Mesenchymal stem cell (in vitro differentiated cells and primary cell): ENCODE measurements at regions not wholly inside any gene's neighbourhood (a gene's known extent, or its start where the extent isn't known, plus 50 kb on each side); places are given as distances from the start of the nearest gene placed in this dataset.
"Not testable (repeated sequence)": the region's sequence is repeated elsewhere in the genome, so short reads cannot be mapped to it uniquely, and the experiment has no call there.

Experiments
- DNase-seq: peaks from one replicate; pipeline ENCODE4 v3.0.0-alpha.2; 2013
- H2AFZ ChIP-seq: one replicate; pipeline ENCODE4 v1.6.1; 2013; ENCODE audit warnings: low read depth, mild to moderate bottlenecking, control low read depth, inconsistent platforms, low read length, moderate library complexity
- H2AK5ac ChIP-seq: 2 replicates; pipeline ENCODE4 v1.6.1; 2013; ENCODE audit warnings: low read length, moderate library complexity, mild to moderate bottlenecking, inconsistent platforms; ENCODE audit not compliant: severe bottlenecking
- H2BK120ac ChIP-seq: one replicate; pipeline ENCODE4 v1.6.1; 2013; ENCODE audit warnings: low read depth, mild to moderate bottlenecking, inconsistent platforms, low read length, moderate library complexity
- H2BK12ac ChIP-seq, 2 experiments: one replicate each; pipeline ENCODE4 v1.6.1; 2013; ENCODE audit warnings: inconsistent platforms in 2 of 2, low read length in 2 of 2, mild to moderate bottlenecking in 2 of 2, moderate library complexity in 2 of 2, control low read depth in 1 of 2
- H2BK15ac ChIP-seq: one replicate; pipeline ENCODE4 v1.6.1; 2013; ENCODE audit warnings: mild to moderate bottlenecking, low read depth, inconsistent platforms; ENCODE audit not compliant: poor library complexity, severe bottlenecking
- H2BK5ac ChIP-seq: 2 replicates; pipeline ENCODE4 v1.6.1; 2013; ENCODE audit warnings: low read depth, mild to moderate bottlenecking, low read length, control low read depth, inconsistent platforms; ENCODE audit not compliant: poor library complexity, severe bottlenecking
- H3K14ac ChIP-seq, 2 experiments: one replicate each; pipeline ENCODE4 v1.6.1; 2013; ENCODE audit warnings: inconsistent platforms in 2 of 2, low read length in 2 of 2, control low read depth in 1 of 2, mild to moderate bottlenecking in 1 of 2, moderate library complexity in 1 of 2
- H3K18ac ChIP-seq, 2 experiments: one replicate each; pipeline ENCODE4 v1.6.1; 2013; ENCODE audit warnings: inconsistent platforms in 2 of 2, low read length in 2 of 2, control low read depth in 1 of 2, low read depth in 1 of 2, mild to moderate bottlenecking in 1 of 2
- H3K23ac ChIP-seq, 2 experiments: one replicate each; pipeline ENCODE4 v1.6.1; 2013; ENCODE audit warnings: inconsistent platforms in 2 of 2, low read length in 2 of 2, mild to moderate bottlenecking in 2 of 2, moderate library complexity in 2 of 2, control low read depth in 1 of 2
- H3K27ac ChIP-seq: 2 replicates; pipeline ENCODE4 v1.5.1; 2013; ENCODE audit warnings: mild to moderate bottlenecking, moderate library complexity, low read length, control low read depth, inconsistent platforms; ENCODE audit not compliant: poor library complexity, severe bottlenecking
- H3K27me3 ChIP-seq, 2 experiments: 2 replicates each; pipeline versions ENCODE4 v1.6.1 to v1.7.0; 2013; ENCODE audit warnings: low read length in 2 of 2, mild to moderate bottlenecking in 2 of 2, moderate library complexity in 2 of 2, control low read depth in 1 of 2, inconsistent platforms in 1 of 2; ENCODE audit not compliant: control insufficient read depth in 1 of 2, insufficient read depth in 1 of 2
- H3K36me3 ChIP-seq, 2 experiments: 2 replicates each; pipeline versions ENCODE4 v1.6.1 to v1.7.0; 2013; ENCODE audit warnings: low read length in 2 of 2, control low read depth in 1 of 2, inconsistent platforms in 1 of 2, low read depth in 1 of 2, mild to moderate bottlenecking in 1 of 2; ENCODE audit not compliant: insufficient read depth in 2 of 2, control insufficient read depth in 1 of 2
- H3K4ac ChIP-seq, 2 experiments: one replicate each; pipeline ENCODE4 v1.6.1; 2013; ENCODE audit warnings: inconsistent platforms in 2 of 2, low read length in 2 of 2, mild to moderate bottlenecking in 2 of 2, moderate library complexity in 2 of 2, control low read depth in 1 of 2, low read depth in 1 of 2
- H3K4me1 ChIP-seq: 2 replicates; pipeline ENCODE4 v1.6.1; 2013; ENCODE audit warnings: low read depth, low read length, control low read depth; ENCODE audit not compliant: control insufficient read depth, insufficient read depth
- H3K4me2 ChIP-seq: 2 replicates; pipeline ENCODE4 v1.6.1; 2013; ENCODE audit warnings: low read length, mild to moderate bottlenecking, inconsistent platforms; ENCODE audit not compliant: poor library complexity, severe bottlenecking
- H3K4me3 ChIP-seq, 2 experiments: 2 replicates each; pipeline versions ENCODE4 v1.5.1 to v1.7.0; 2013; ENCODE audit warnings: low read length in 2 of 2, mild to moderate bottlenecking in 2 of 2, control low read depth in 1 of 2, low read depth in 1 of 2; ENCODE audit not compliant: insufficient read depth in 1 of 2
- H3K79me1 ChIP-seq: replicated peaks from 2 replicates; pipeline ENCODE4 v1.6.1; 2013; ENCODE audit warnings: mild to moderate bottlenecking, control low read depth, low read length, inconsistent platforms; ENCODE audit not compliant: poor library complexity, severe bottlenecking
- H3K9ac ChIP-seq: 2 replicates; pipeline ENCODE4 v1.7.0; 2013; ENCODE audit warnings: mild to moderate bottlenecking, low read length, moderate library complexity
- H3K9me3 ChIP-seq: 2 replicates; pipeline ENCODE4 v1.7.0; 2013; ENCODE audit warnings: mild to moderate bottlenecking, low read length; ENCODE audit not compliant: control insufficient read depth
- H4K8ac ChIP-seq: one replicate; pipeline ENCODE4 v1.6.1; 2013; ENCODE audit warnings: inconsistent platforms, mild to moderate bottlenecking, low read length, moderate library complexity
- H4K91ac ChIP-seq: one replicate; pipeline ENCODE4 v1.6.1; 2013; ENCODE audit warnings: mild to moderate bottlenecking, low read length, inconsistent platforms
- WGBS: methylation state at CpG from one replicate; pipeline ENCODE4 v1.1.7; 2013; ENCODE audit warnings: mixed read lengths; 5-methylcytosine and 5-hydroxymethylcytosine counted together

DNA sequence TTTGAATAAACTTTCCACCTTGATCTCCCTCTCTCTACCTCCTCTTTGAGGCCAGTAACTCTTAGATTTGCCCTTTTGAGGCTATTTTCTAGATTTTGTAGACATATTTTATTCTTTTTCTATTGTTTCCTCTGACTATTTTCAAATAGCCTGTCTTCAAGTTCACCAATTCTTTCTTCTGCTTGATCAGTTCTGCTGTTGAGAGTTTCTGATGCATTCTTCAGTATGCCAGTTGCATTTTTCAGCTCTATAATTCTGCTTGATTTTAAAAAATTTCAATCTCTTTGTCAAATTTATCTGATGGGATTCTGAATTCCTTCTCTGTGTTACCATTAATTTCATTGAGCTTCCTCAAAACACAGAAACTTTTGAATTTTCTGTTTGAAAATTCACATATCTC lies 257.5 kb downstream of the HAPSTR1 start:
- H3K4me3 ChIP-seq = no peak overlapping the region
- H2BK5ac ChIP-seq = no peak overlapping the region
- no peak overlapping the region for H3K23ac ChIP-seq
- no peak overlapping the region for H2AFZ ChIP-seq
- H3K79me1 ChIP-seq = no peaks in the 10 kb centered on the region
- H3K14ac ChIP-seq = no peak overlapping the region
- no peaks in the 10 kb centered on the region for H3K4me1 ChIP-seq
- H2AK5ac ChIP-seq = no peak overlapping the region
- H4K8ac ChIP-seq = no peak overlapping the region
- H3K36me3 ChIP-seq = no peaks in the 10 kb centered on the region
- H4K91ac ChIP-seq = no peak overlapping the region
- DNase-seq = no peak
- no peaks in the 10 kb centered on the region for H3K27me3 ChIP-seq
- no peak overlapping the region for H3K9ac ChIP-seq
- no peak overlapping the region for H3K27ac ChIP-seq
- H2BK12ac ChIP-seq = no peak overlapping the region
- no peak overlapping the region for H2BK120ac ChIP-seq
- H3K18ac ChIP-seq = no peak overlapping the region
- H3K4me2 ChIP-seq = no peak overlapping the region
- no peak overlapping the region for H3K4ac ChIP-seq
- no peak overlapping the region for H2BK15ac ChIP-seq
- H3K9me3 ChIP-seq = peaks cover 7% of the 10 kb centered on the region

GRCh38 chr16:9349373-9349960 lies 258.0 kb downstream of the HAPSTR1 start:
- not testable (repeated sequence) for H3K4ac ChIP-seq, H3K9ac ChIP-seq
- WGBS = 72% methylated on average over 8 of the region's 8 CpGs

GRCh38 chr16:9350119-9350799 lies 258.8 kb downstream of the HAPSTR1 start:
- not testable (repeated sequence) for H2BK120ac ChIP-seq, H3K27ac ChIP-seq, H3K79me1 ChIP-seq, H2BK15ac ChIP-seq, H3K4me1 ChIP-seq, H2BK5ac ChIP-seq, H2AK5ac ChIP-seq, H2BK12ac ChIP-seq, H3K23ac ChIP-seq, H3K4ac ChIP-seq, H3K9ac ChIP-seq, H3K4me3 ChIP-seq, H3K36me3 ChIP-seq, DNase-seq, H3K9me3 ChIP-seq, H3K4me2 ChIP-seq, H3K14ac ChIP-seq, H2AFZ ChIP-seq, H4K8ac ChIP-seq, H3K27me3 ChIP-seq, H3K18ac ChIP-seq, H4K91ac ChIP-seq
- WGBS = 94% methylated on average over 35 of the region's 39 CpGs

More at GRCh38 chr16:9349373-9349960, 258.0 kb downstream of the HAPSTR1 start:
- H3K27ac ChIP-seq, H2AK5ac ChIP-seq, H3K14ac ChIP-seq, H4K8ac ChIP-seq, H3K18ac ChIP-seq, H3K27me3 ChIP-seq, H3K36me3 ChIP-seq, H2AFZ ChIP-seq, H2BK12ac ChIP-seq, H2BK15ac ChIP-seq, DNase-seq, H2BK120ac ChIP-seq, H3K4me1 ChIP-seq, H3K79me1 ChIP-seq, H3K9me3 ChIP-seq, H3K23ac ChIP-seq, H2BK5ac ChIP-seq, H3K4me2 ChIP-seq, H4K91ac ChIP-seq, H3K4me3 ChIP-seq: not testable (repeated sequence)

- 76% methylated on average over 6 of the region's 6 CpGs for WGBS
- H3K4me1 ChIP-seq = no peaks in the 10 kb centered on the region
- no peak overlapping the region for H3K9ac ChIP-seq
- peaks cover 5% of the 10 kb centered on the region for H3K9me3 ChIP-seq
- H2AFZ ChIP-seq = no peak overlapping the region
- no peak overlapping the region for H3K4me2 ChIP-seq
- H2BK120ac ChIP-seq = no peak overlapping the region
- H3K4ac ChIP-seq = no peak overlapping the region
- no peak overlapping the region for H2AK5ac ChIP-seq
- H3K18ac ChIP-seq = no peak overlapping the region
- H3K27me3 ChIP-seq = no peaks in the 10 kb centered on the region
- H3K4me3 ChIP-seq = no peak overlapping the region
- no peak for DNase-seq
- no peak overlapping the region for H3K23ac ChIP-seq
- H2BK15ac ChIP-seq = no peak overlapping the region
- H2BK12ac ChIP-seq = no peak overlapping the region
- H3K14ac ChIP-seq = no peak overlapping the region
- H4K8ac ChIP-seq = no peak overlapping the region
- H3K79me1 ChIP-seq = no peaks in the 10 kb centered on the region
- no peak overlapping the region for H3K27ac ChIP-seq
- H2BK5ac ChIP-seq = no peak overlapping the region
- no peak overlapping the region for H4K91ac ChIP-seq
- no peaks in the 10 kb centered on the region for H3K36me3 ChIP-seq
These were observed 260.0 kb downstream of the HAPSTR1 start for GRCh38 chr16:9351440-9351839.
